Aorta (tissue), 5 donors: ENCODE measurements at regions not wholly inside any gene's neighbourhood (a gene's known extent, or its start where the extent isn't known, plus 50 kb on each side); places are given as distances from the start of the nearest gene placed in this dataset.

Experiments
- ATAC-seq: fragments of 200-7000 bp; cut with Tn5 transposase; one replicate; pipeline ENCODE4 v1.9.1; 2022; ENCODE audit warnings: moderate library complexity; ENCODE audit not compliant: low FRiP score
- DNase-seq, 2 donors: peaks; one replicate each; pipeline ENCODE4 v3.0.0-alpha.2; 2020
- H3K27ac ChIP-seq, 2 donors: one replicate each; pipeline ENCODE4 v1.5.1; 2013; ENCODE audit warnings: low read length in 2 of 2, mild to moderate bottlenecking in 2 of 2, moderate library complexity in 2 of 2, control low read depth in 1 of 2, inconsistent platforms in 1 of 2, low read depth in 1 of 2
- H3K27me3 ChIP-seq, 2 donors: one replicate each; pipeline ENCODE4 v1.6.1; 2013; ENCODE audit warnings: control low read depth in 1 of 2, low read length in 1 of 2, mild to moderate bottlenecking in 1 of 2, moderate library complexity in 1 of 2; ENCODE audit not compliant: insufficient read depth in 2 of 2, control insufficient read depth in 1 of 2
- H3K36me3 ChIP-seq, 2 donors: one replicate each; pipeline ENCODE4 v1.6.1; 2013; ENCODE audit warnings: control low read depth in 1 of 2, low read length in 1 of 2, mild to moderate bottlenecking in 1 of 2; ENCODE audit not compliant: insufficient read depth in 2 of 2, control insufficient read depth in 1 of 2
- H3K4me1 ChIP-seq, 2 donors: one replicate each; pipeline ENCODE4 v1.6.1; 2013; ENCODE audit warnings: low read length in 2 of 2, control low read depth in 1 of 2, mild to moderate bottlenecking in 1 of 2, moderate library complexity in 1 of 2; ENCODE audit not compliant: insufficient read depth in 2 of 2, control insufficient read depth in 1 of 2
- H3K4me3 ChIP-seq, 2 donors: one replicate each; pipeline ENCODE4 v1.5.1; 2013; ENCODE audit warnings: low read length in 2 of 2, control low read depth in 1 of 2, mild to moderate bottlenecking in 1 of 2
- H3K9me3 ChIP-seq: one replicate; pipeline ENCODE4 v1.6.1; 2013; ENCODE audit warnings: mild to moderate bottlenecking, low read length; ENCODE audit not compliant: control insufficient read depth
- WGBS, 2 donors: extraction: QIAGEN DNeasy Blood & Tissue Kit; methylation state at CpG; one replicate each; pipeline ENCODE4 v1.1.7; 2013; 5-methylcytosine and 5-hydroxymethylcytosine counted together
- intact Hi-C, 2 donors: fragments of 100-400 bp; cut with DNase I; formaldehyde crosslinking; loops; one replicate each; pipeline versions ENCODE4 v1.14.2 to v1.15.0; 2022
- donor health status: healthy with polysubstance abuse.
- donor health status: Bipolar disorder and iron deficiency.
- donor health status: DM: no; HTN: no; CAD: no.
- donor health status: DM: no; HTN: no; CAD: no.
- donor health status: DM: yes; HTN: yes; CAD: no.

DNA sequence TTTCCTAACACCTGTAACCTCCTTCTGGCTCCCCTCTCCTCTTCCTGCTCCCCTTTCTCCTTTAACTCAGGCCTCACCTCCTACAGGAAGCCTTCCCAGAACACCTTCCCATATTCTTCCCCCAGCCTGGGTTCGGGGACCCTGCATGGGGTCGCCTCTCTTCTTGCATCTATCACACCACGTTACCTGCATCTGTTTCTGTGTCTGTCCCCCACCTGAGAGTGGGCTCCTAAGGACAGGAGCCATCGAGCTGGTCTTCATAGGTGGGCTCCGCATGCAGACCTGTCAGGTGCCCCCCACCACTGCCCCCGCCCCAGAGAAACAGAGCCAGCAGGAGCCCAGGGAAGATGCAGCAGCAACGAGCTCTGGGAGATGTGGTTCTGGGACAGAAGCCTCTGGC is 123.2 kb upstream of the GLI2 start:
- Histone ChIP-seq H3K4me3 (no peak overlapping the region), H3K27ac (no peak overlapping the region), H3K4me1 (no peaks in the 10 kb centered on the region), H3K27me3 (no peaks in the 10 kb centered on the region), H3K36me3 (no peaks in the 10 kb centered on the region), H3K9me3 (no peaks in the 10 kb centered on the region)
- no peak for ATAC-seq
- peak in 1 of 2 donors; percentile 17 for DNase-seq
- intact Hi-C loops, result loop anchor here in 1 of 2 donors (5.0 kb wide), 1 partner anchor 45 kb away; no protein-coding TSS in a partner anchor
- 97 to 99% methylated on average over 7 of the region's 7 CpGs for WGBS, 2 donors

DNA sequence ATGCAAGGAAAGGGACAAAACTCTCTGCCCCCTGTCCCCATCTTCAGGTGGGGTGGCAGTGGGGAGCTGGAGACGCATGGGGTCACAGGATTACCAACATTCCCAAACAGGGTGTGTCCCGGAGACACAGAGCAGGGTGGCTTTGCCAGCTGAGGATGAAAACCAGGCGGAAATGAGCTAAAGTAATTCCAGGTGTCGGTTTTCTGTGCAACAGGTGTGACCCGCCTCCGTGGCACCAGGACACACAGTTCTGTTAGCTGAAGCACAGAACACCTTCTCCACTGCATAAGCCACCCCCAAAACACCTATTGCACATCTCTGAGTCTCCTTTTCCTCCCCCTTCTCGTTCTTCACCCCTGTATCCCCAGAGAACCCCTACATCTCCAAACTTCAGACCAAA is 122.7 kb upstream of the GLI2 start:
- no peak for ATAC-seq
- Histone ChIP-seq H3K27ac (no peak overlapping the region), H3K27me3 (no peaks in the 10 kb centered on the region)

DNA sequence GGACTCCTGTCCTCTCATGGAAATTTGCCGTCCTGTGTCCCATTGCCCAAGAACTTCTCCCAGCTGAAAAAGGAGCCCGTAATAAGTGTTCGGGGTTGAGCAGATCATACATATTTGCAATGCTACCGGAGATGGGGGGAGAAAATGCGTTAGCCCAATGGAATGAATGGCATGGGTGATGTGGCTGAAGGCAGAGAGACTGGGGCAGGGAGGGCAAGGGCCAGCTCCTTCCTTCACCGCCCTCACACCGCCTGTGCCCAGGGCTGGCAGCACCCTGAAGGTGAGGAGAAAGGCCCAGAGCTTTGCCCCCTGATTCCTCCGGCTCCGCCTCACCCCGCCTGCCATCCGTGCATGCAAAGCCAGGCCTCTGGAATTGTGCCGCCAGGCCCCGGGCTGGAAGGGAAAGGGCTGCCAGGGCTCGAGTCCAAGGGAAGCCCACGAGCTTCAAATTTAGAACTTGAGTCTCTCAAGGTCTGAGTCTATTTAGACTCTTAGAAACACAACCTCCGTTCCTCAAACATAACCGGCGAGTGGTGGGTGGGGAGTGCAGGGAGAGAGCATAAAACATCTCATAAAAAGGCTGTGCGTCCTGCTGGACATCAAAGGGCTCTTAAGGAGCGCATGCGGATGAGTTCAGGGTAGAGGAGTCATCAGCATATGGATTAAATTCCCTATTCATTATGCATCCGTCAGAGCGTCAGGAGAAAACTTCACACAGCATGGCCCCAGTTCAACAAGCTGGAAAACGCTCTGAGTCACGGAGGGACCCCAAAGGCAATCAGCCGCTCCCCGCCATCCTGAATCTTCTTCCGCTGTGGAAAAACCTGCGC is 121.7 kb upstream of the GLI2 start:
- peak; percentile 45 for ATAC-seq
- Histone ChIP-seq H3K4me3 (no peak overlapping the region), H3K9me3 (no peaks in the 10 kb centered on the region), H3K36me3 (no peaks in the 10 kb centered on the region), H3K4me1 (no peaks in the 10 kb centered on the region), H3K27me3 (no peaks in the 10 kb centered on the region), H3K27ac (peak overlapping the region in 1 of 2 donors; percentile 82)
- peak; percentile 74 to 87 for DNase-seq
- intact Hi-C loops, result loop anchor here in 1 of 2 donors (5.0 kb wide), 1 partner anchor 47 kb away; no protein-coding TSS in a partner anchor
- 15 to 19% methylated on average over 27 to 29 of the region's 29 CpGs for WGBS, 2 donors

More for the DNA sequence above, 122.7 kb upstream of the GLI2 start:
- peak in 1 of 2 donors; percentile 4 for DNase-seq
- intact Hi-C loops, result loop anchor here in 1 of 2 donors (5.0 kb wide), 1 partner anchor 46 kb away; no protein-coding TSS in a partner anchor
- Histone ChIP-seq H3K36me3 (no peaks in the 10 kb centered on the region), H3K4me1 (no peaks in the 10 kb centered on the region), H3K9me3 (no peaks in the 10 kb centered on the region), H3K4me3 (no peak overlapping the region)
- 94 to 96% methylated on average over 7 of the region's 7 CpGs for WGBS, 2 donors

DNA sequence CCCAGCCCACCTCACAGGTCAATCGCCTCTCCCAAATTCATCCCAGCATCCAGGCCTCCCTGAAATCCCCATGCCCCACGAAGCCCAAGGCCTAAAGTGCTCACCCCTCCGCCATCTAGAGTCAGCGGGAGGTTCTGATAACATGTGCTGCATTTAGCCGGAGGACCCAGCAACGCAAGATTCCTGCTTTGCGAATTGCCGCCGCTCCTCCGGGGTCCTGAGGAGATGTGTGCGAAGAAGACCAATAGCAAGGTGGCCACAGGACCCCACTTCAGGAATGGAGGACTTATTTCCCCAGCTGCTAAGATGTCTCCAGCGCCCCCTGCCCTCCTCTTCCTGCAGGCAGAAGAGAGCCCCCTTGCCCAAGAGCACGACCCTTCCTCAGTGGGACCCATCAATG is 120.8 kb upstream of the GLI2 start:
- ATAC-seq (no peak), DNase-seq (peak in 1 of 2 donors; percentile 33)
- no peaks in the 10 kb centered on the region for H3K4me1 ChIP-seq
- H3K36me3 ChIP-seq, result no peaks in the 10 kb centered on the region
- intact Hi-C loops, result loop anchor here in 1 of 2 donors (5.0 kb wide), 1 partner anchor 48 kb away; no protein-coding TSS in a partner anchor
- H3K27me3 ChIP-seq, result no peaks in the 10 kb centered on the region
- H3K27ac ChIP-seq, result no peak overlapping the region
- no peaks in the 10 kb centered on the region for H3K9me3 ChIP-seq
- WGBS, 2 donors, result 96 to 98% methylated on average over 13 of the region's 13 CpGs
- H3K4me3 ChIP-seq, result no peak overlapping the region

DNA sequence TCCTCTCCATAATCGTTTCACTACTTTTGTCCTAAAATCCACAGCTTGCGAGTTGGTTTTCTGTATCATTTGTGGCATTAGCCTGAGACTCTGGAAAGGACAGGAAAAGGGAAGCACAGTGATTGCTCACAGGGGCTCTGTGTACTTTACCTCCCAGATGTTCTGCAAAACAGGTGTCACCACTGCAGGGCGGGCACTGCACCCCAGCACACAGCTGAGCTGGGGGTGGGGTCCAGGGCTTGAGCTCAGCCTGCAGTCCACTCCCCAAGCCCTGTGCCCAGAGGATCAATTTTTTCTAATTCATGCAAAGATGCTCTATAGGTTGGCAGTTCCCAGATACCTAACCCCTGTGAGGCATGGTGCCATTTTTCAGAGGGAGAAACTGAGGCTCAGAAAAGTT is 119.4 kb upstream of the GLI2 start:
- intact Hi-C loops, result no loop called here
- H3K27me3 ChIP-seq, result no peaks in the 10 kb centered on the region
- WGBS, 2 donors, result 93 to 94% methylated on average over 3 of the region's 3 CpGs

DNA sequence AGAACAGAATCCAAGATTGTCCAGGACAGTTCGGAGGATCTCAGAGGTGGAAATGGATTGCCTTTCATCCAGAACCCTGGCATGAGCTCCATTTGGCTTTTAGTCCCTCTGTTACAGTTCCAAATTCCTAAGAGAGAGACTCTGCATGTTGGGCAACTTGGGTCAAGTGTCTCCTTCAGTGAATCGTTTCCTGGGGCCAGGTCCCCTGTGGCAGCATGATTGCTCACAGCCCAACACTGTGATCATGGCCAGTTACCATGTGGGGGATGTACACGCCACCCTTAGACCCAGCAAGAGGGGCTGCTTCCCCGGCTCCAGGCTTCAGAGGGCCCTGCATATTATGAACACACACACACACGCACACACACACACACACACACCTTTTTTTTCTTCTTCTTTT is 118.6 kb upstream of the GLI2 start:
- peak in 1 of 2 donors; percentile 40 for DNase-seq

More for the DNA sequence above, 119.4 kb upstream of the GLI2 start:
- Histone ChIP-seq H3K9me3 (no peaks in the 10 kb centered on the region), H3K27ac (no peak overlapping the region), H3K4me1 (no peaks in the 10 kb centered on the region), H3K4me3 (no peak overlapping the region), H3K36me3 (no peaks in the 10 kb centered on the region)
- no peak for ATAC-seq
- peak in 1 of 2 donors; percentile 5 for DNase-seq

DNA sequence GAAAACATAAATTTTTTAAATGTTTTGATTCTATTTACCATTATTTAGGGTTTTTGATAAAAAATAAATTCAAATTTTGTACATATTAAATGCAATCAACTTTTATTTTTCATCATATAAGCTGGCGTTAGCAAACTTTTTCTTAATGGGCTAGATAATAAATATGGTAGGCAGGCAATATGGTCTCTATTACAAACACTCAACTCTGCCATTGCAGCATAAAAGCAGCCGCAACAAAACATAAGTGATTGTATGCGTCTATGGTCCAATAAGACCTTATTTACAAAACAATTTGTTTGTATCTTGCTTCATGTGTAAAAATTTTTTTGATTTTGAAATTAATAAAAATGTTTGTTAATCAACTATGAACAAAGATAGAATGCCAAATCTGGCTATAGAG is 116.8 kb upstream of the GLI2 start:
- H3K9me3 ChIP-seq, result no peaks in the 10 kb centered on the region
- no peaks in the 10 kb centered on the region for H3K36me3 ChIP-seq
- H3K27ac ChIP-seq, result no peak overlapping the region
- no peaks in the 10 kb centered on the region for H3K4me1 ChIP-seq
- DNase-seq, result no peak
- no peak for ATAC-seq
- intact Hi-C loops, result no loop called here
- H3K27me3 ChIP-seq, result no peaks in the 10 kb centered on the region
- 96 to 99% methylated on average over 3 of the region's 3 CpGs for WGBS, 2 donors
- H3K4me3 ChIP-seq, result no peak overlapping the region

More for the DNA sequence above, 118.6 kb upstream of the GLI2 start:
- no peak for ATAC-seq
- WGBS, 2 donors, result 56 to 65% methylated on average over 5 of the region's 5 CpGs
- H3K9me3 ChIP-seq, result no peaks in the 10 kb centered on the region
- intact Hi-C loops, result no loop called here
- H3K27me3 ChIP-seq, result no peaks in the 10 kb centered on the region
- no peak overlapping the region for H3K4me3 ChIP-seq
- H3K4me1 ChIP-seq, result no peaks in the 10 kb centered on the region
- no peaks in the 10 kb centered on the region for H3K36me3 ChIP-seq
- no peak overlapping the region for H3K27ac ChIP-seq

DNA sequence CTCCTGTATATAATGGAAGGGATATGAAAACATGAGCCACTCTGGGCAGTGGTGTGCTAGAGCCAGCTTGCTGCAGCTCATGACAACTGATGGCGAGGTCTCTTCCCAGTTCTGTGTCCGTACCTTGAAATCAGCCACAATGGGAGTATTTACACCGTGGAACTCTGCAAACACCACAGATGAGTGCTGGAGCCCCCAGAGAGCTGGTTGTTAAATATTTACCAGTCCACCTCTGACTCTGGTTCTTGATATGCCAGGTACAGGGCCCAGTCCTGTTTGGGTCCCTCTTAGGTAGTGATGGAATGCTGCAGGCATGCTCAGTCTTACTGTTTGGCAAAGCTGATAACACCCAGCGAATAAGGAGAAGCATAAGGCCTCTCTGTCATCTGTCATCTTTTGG is 116.1 kb upstream of the GLI2 start:
- H3K4me3 ChIP-seq, result no peak overlapping the region
- H3K4me1 ChIP-seq, result no peaks in the 10 kb centered on the region
- DNase-seq, result peak in 1 of 2 donors; percentile 6
- intact Hi-C loops, result no loop called here
- H3K27ac ChIP-seq, result no peak overlapping the region
- H3K36me3 ChIP-seq, result no peaks in the 10 kb centered on the region
- 96 to 98% methylated on average over 4 of the region's 4 CpGs for WGBS, 2 donors
- no peaks in the 10 kb centered on the region for H3K27me3 ChIP-seq
- no peak for ATAC-seq
- no peaks in the 10 kb centered on the region for H3K9me3 ChIP-seq
